Activated CD8-positive, alpha-beta memory T cell treated with anti-CD3 and anti-CD28 coated beads for 36 hours (primary cell): ENCODE measurements at regions not wholly inside any gene's neighbourhood (a gene's known extent, or its start where the extent isn't known, plus 50 kb on each side); places are given as distances from the start of the nearest gene placed in this dataset.

Source experiments
- CTCF ChIA-PET: fragments of 350-600 bp; sonication (Branson Sonifier 250); formaldehyde crosslinking; loops from one replicate; lab custom pipeline; 2021; ENCODE audit warnings: antibody characterized with exemption; lab: Charles Lee
- POLR2A ChIA-PET: fragments of 350-600 bp; sonication (Branson Sonifier 250); formaldehyde crosslinking; loops from one replicate; lab custom pipeline; 2021; ENCODE audit warnings: antibody characterized with exemption; lab: Charles Lee

DNA sequence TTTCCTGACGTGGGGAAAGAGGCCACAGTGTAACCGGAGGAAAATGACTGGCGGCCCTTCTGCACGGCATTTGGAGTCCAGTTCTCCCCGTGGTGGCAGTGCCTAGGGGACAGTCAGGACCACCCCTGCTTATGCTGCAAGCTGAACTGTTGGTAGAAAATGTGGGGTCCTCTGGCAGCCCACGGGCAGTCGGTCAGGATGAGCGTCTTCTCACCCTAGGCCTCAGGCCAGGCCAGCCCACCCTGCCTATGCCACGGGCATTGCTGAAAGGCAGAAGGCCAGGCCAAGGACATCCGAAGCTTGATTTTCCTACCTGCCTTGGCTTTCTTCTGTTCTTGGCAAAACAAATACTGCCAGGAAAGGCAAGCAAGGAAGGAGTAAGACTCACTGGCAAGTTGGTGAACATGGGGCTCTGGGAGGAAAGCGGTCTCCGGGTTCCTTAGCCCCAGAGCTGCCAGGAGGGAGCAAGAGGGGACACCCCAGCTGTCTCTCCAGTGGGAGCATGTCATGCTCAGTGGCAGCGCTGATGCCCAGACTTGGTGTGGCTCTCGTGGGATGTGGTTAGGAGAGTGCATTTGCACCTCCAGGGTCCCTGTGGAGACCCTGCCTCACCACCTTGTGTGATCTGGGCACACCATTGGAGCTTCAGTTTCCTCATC lies 311.6 kb downstream of the QKI start:
- CTCF ChIA-PET: no interaction called here
- POLR2A ChIA-PET: no interaction called here

DNA sequence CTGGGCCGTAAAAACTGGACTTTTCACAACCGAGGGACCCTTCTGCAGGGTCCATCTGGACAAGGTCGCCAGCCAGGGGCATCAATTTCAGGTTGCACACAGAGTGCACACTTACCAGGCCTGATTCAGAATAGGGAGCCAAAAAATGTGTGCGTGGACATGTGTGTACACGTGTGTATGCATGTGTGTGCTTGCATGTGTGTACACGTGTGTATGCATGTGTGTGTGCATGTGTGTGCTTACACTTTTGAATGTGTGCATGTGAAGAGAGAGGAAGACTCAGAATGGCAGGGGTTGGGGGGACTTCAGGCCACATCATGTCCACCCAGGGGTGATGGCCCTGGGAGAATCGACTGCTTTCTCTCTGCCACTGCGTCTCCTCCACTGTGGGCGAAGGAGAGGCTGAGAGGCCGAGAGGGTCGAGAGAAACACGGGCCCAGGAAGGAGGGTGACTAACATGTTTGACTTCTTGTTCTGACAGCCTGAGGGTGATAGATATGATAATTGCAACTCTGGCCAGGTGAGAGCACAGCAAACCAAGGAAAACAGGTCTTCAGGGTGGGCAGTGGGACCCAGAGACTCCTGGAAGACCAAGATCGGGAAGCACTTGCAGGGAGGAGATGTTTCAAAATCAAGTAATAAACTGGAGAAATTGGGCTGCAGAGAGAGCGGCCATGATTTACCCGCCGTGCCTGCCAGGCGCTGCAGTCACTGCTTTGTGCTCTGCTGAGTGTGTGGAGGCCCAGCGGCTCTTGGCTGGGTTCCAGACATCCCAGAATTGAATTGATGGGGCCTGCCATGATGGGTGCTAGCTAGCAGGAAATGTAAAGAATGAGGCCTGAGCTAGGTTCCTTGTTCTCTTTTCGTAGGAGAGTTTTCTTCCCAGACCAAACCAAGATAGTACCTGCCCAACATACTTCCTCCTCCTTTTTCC lies 310.8 kb downstream of the QKI start:
- CTCF ChIA-PET: no interaction called here
- POLR2A ChIA-PET: no interaction called here

- POLR2A ChIA-PET: no interaction called here
- CTCF ChIA-PET: no interaction called here
These were observed 309.7 kb downstream of the QKI start for GRCh38 chr6:163724196-163724595.

- ChIA-PET CTCF (no interaction called here), POLR2A (no interaction called here)
These were observed 309.2 kb downstream of the QKI start for GRCh38 chr6:163723759-163724158.

DNA sequence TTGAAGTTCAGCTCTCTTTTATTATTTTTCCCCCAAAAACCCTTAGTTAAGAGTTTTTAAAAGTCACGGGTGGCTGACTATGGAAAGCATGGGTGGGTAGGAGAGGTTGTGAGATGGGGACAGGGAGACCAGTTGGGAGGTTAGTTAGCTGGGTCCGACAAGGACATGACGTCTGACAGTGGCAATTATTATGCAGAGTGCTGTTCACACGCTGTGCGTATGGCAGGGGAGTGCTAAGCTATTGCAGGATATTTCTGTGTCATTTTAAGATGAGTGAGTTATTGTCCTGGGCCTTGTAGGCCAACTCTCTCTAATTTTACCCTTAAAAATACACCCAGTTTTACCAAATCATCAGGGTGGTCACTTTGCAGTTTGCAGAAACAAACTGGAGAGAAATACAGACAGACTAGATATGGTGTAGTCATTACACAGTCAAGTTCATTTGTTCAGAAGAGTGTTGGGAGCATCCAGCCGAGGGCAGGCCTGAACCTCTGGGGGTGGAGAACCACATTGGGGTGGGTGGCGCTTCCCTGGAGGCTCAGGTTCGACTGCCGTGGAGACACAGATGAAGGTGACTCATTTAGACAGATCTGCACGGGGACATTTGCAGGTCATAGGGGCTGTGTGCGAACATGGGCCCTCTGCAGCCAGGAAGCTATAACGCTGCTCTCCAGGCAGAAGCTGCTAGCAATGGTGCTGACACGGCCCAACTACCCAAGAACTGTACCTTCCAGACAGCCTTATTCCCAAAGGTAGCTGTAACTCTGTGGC lies 307.6 kb downstream of the QKI start:
- ChIA-PET CTCF (no interaction called here), POLR2A (no interaction called here)

GRCh38 chr6:163721435-163721834 lies 306.9 kb downstream of the QKI start:
- ChIA-PET CTCF (no interaction called here), POLR2A (no interaction called here)

- ChIA-PET CTCF (no interaction called here), POLR2A (no interaction called here)
These were observed 306.1 kb downstream of the QKI start for GRCh38 chr6:163720460-163721235.

GRCh38 chr6:163720005-163720404 lies 305.5 kb downstream of the QKI start:
- ChIA-PET CTCF (no interaction called here), POLR2A (no interaction called here)

GRCh38 chr6:163719028-163719742 lies 304.7 kb downstream of the QKI start:
- POLR2A ChIA-PET: no interaction called here
- CTCF ChIA-PET: no interaction called here

DNA sequence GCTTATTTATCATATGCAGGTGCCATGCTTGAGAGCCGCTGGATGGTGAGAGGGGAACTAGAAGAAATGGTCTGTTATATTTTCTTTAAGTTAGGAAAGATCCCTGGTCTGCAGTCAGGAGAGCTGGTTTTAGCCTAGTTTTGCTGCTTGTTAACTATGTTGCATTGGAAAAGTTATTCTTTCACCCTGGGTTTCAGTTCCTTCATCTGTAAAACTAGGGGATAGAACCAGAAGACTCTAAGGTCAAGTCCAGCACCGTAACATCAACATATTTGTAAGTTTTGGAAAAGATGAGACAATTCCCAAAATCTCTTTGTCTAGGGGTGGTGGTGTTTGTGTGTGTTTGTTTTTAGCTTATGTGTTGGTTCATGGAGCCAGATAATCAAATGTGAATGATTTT lies 304.0 kb downstream of the QKI start:
- ChIA-PET CTCF (no interaction called here), POLR2A (no interaction called here)

GRCh38 chr6:163717106-163717764 lies 302.7 kb downstream of the QKI start:
- ChIA-PET CTCF (no interaction called here), POLR2A (no interaction called here)

DNA sequence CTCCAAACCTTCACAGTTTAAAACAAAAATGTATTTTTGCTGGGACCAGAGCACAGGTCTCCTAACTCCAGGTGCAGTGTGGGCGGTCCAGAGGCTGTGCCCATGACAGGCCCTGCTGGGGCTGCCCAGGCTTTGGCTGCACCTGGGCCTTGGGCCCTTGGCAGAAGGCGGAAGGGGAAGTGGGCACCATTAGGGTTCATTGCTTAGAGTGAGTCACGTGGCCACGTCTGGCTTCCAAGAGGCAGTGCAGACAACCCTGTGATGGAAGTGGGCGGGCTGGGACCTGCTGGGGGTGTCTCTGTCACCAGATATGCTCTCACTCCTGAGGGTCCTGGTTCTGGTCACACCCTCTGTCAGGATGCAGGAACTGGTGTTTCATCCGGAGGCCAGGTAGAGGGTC lies 302.2 kb downstream of the QKI start:
- ChIA-PET CTCF (no interaction called here), POLR2A (no interaction called here)

DNA sequence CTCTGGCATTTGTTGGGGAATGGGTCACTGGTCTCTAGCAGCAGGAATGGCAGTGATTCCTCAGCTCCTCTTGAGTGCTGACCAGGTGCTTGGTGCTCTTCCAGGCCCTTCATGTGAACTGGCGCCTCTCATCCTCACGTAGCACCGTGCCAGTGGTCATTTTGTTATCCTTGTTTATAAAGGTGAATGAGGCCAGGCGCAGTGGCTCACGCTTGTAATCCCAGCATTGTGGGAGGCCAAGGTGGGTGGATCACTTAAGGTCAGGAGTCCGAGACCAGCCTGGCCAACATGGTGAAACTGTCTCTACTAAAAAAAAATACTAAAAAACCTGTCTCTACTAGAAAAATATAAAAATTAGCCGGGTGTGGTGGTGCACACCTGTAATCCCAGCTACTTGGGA lies 301.3 kb downstream of the QKI start:
- POLR2A ChIA-PET: no interaction called here
- CTCF ChIA-PET: no interaction called here

DNA sequence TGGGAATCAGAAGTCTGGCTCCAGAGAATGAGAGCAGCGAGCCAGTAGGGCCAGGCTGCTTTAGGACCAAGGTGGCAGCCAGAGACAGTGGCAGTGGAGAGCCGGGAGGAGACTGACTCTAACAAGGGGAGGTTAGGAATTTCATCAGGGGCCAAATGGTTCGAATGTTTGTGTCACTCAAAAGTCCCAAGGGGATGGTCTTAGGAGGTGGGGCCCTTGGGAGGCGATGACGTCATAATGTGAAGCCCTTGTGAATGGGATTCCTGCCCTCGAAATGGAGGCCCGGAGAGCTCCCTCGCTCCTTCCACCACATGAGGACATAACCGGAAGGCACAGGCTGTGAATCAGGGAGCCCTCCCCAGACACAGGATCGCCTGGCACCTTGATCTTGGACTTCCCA lies 299.7 kb downstream of the QKI start:
- POLR2A ChIA-PET: no interaction called here
- CTCF ChIA-PET: no interaction called here

- CTCF ChIA-PET: no interaction called here
- POLR2A ChIA-PET: no interaction called here
These were observed 298.5 kb downstream of the QKI start for GRCh38 chr6:163712981-163713380.

DNA sequence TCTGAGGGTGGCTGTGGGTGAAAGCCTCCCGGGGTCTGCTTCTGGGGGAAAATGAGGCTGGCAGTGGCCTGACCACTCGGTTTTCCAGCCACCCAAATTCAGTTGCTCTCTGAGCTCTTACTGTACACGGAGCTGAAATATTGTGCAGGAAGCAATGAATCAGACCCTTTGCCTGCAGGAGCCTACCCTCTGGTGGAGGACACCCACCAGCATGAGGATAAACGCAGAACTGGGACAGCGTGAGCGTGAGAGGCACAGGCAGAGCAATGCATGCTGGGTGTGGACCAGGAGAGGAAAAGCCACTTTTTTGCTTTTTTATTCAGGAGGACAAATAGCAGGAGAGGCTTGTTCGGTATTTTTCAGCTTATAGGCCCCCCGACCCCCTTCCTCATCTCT lies 298.0 kb downstream of the QKI start:
- ChIA-PET POLR2A (no interaction called here), CTCF (no interaction called here)

DNA sequence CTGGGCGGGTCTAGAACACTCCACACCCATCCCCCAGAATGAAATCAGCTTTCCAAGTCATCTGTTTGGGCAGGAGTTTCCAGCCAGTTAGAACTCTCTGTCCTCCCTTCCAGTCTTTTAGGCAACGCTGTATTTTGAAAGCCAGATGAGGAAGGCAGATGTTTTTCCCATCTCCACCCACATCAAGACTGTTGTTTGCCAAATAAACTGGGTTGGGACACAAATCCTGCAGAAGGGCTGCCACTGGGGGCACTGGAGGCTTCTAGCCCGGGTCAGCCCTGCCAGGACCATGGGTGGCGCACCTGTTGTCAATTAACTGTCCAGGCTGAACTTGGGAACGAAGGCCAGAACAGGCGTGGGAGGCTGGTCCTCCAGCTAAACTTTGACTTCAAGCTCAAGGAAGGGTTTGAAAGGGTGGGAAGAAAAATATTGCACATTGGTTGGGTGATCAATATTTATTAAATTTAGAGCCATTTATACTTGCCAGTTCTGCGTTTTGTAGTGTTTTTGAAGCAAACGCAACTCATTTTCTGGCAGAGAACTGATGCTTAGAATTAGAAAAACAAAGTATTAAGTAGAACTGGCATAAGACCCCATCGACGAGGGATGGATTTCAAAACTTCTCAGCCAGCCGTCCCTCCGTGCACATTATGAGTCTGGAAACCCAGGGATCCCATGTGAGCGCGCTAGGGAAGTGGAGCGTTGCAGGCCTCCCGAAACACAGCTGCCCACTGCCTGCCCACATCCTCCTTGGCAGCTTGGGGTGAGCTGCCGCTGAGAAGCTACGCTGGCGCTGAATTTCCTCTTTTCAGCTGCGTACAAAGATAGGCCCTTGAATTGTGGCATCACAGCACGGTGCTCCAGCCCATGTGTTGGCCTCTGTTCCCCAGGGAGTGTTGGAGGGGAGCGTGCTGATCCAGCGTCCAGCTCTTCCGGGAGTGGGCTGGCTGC lies 297.4 kb downstream of the QKI start:
- ChIA-PET POLR2A (no interaction called here), CTCF (no interaction called here)
